IMR-90 (cell line): ENCODE measurements at regions not wholly inside any gene's neighbourhood (a gene's known extent, or its start where the extent isn't known, plus 50 kb on each side); places are given as distances from the start of the nearest gene placed in this dataset.

Experiments used
- ATAC-seq: fragments of 200-7000 bp; cut with Tn5 transposase; 2 replicates; pipeline ENCODE4 v1.9.1; 2020; ENCODE audit warnings: low read depth, mild to moderate bottlenecking, moderate library complexity
- BruUV-seq: library from RNA; stranded (reverse); fragments of 400-500 nt; replicated peaks from 2 replicates; lab custom pipeline; 2021; lab: Mats Ljungman, UMichigan
- CTCF ChIA-PET: fragments of 300-600 bp; formaldehyde crosslinking; extraction: SDS; loops from one replicate; lab custom pipeline; 2021; ENCODE audit warnings: antibody characterized with exemption; lab: Yijun Ruan, JAX
- POLR2A ChIA-PET: fragments of 300-600 bp; sonication (Branson Sonifier 250); formaldehyde crosslinking; loops from one replicate; lab custom pipeline; 2022; ENCODE audit warnings: antibody characterized with exemption; ENCODE audit not compliant: unreplicated experiment; lab: Charles Lee
- DNase-seq: peaks from one replicate; pipeline ENCODE4 v3.0.0; 2013
- H2AFZ ChIP-seq: replicated peaks from 2 replicates; pipeline ENCODE3; 2013; ENCODE audit warnings: low read length, mild to moderate bottlenecking; ENCODE audit not compliant: poor library complexity
- H2AK5ac ChIP-seq: 2 replicates; pipeline ENCODE4 v1.6.1; 2013; ENCODE audit warnings: low read depth, low read length, inconsistent platforms
- H2AK9ac ChIP-seq: replicated peaks from 2 replicates; pipeline ENCODE3; 2013; ENCODE audit warnings: mild to moderate bottlenecking, low read depth, low read length, moderate library complexity; ENCODE audit not compliant: poor library complexity
- H2BK120ac ChIP-seq: 2 replicates; pipeline ENCODE4 v1.6.1; 2013; ENCODE audit warnings: low read depth, low read length, inconsistent platforms
- H2BK15ac ChIP-seq: 3 replicates; pipeline ENCODE4 v1.6.1; 2013; ENCODE audit warnings: low read depth, low read length, inconsistent platforms
- H2BK20ac ChIP-seq: 2 replicates; pipeline ENCODE4 v1.6.1; 2013; ENCODE audit warnings: low read depth, mild to moderate bottlenecking, inconsistent platforms, low read length, moderate library complexity
- H2BK5ac ChIP-seq: 2 replicates; pipeline ENCODE4 v1.6.1; 2013; ENCODE audit warnings: mild to moderate bottlenecking, low read depth, low read length, inconsistent platforms; ENCODE audit not compliant: poor library complexity, severe bottlenecking
- H3K14ac ChIP-seq: replicated peaks from 2 replicates; pipeline ENCODE4 v1.6.1; 2013; ENCODE audit warnings: low read depth, low read length, inconsistent platforms
- H3K18ac ChIP-seq: 2 replicates; pipeline ENCODE4 v1.6.1; 2013; ENCODE audit warnings: low read depth, low read length, control low read depth
- H3K23ac ChIP-seq: 2 replicates; pipeline ENCODE4 v1.6.1; 2013; ENCODE audit warnings: low read depth, low read length, inconsistent platforms
- H3K27ac ChIP-seq: 2 replicates; pipeline ENCODE4 v1.5.1; 2013; ENCODE audit warnings: mild to moderate bottlenecking, control low read depth, low read length; ENCODE audit not compliant: insufficient read depth
- H3K27me3 ChIP-seq: 2 replicates; pipeline ENCODE4 v1.6.1; 2013; ENCODE audit warnings: low read length; ENCODE audit not compliant: control insufficient read depth, insufficient read depth
- H3K36me3 ChIP-seq: 2 replicates; pipeline ENCODE4 v1.6.1; 2013; ENCODE audit warnings: low read length, mixed read lengths; ENCODE audit not compliant: control insufficient read depth, insufficient read depth
- H3K4ac ChIP-seq: 2 replicates; pipeline ENCODE4 v1.6.1; 2013; ENCODE audit warnings: low read depth, low read length, inconsistent platforms
- H3K4me1 ChIP-seq: 2 replicates; pipeline ENCODE4 v1.6.1; 2013; ENCODE audit warnings: low read length, mixed read lengths; ENCODE audit not compliant: control insufficient read depth, insufficient read depth
- H3K4me2 ChIP-seq: 2 replicates; pipeline ENCODE4 v1.6.1; 2013; ENCODE audit warnings: low read depth, mild to moderate bottlenecking, control low read depth, low read length, moderate library complexity
- H3K4me3 ChIP-seq: 2 replicates; pipeline ENCODE4 v1.5.1; 2013; ENCODE audit warnings: low read depth, mild to moderate bottlenecking, control low read depth, low read length, moderate library complexity; ENCODE audit not compliant: insufficient read depth
- H3K56ac ChIP-seq: 2 replicates; pipeline ENCODE4 v1.6.1; 2013; ENCODE audit warnings: low read length, inconsistent platforms; ENCODE audit not compliant: insufficient read depth; ENCODE audit errors: extremely low read depth
- H3K79me1 ChIP-seq, 2 experiments: 2 replicates each; pipeline ENCODE4 v1.6.1; 2013; ENCODE audit warnings: low read length in 2 of 2, inconsistent platforms in 1 of 2, low read depth in 1 of 2
- H3K9ac ChIP-seq: 2 replicates; pipeline ENCODE4 v1.6.1; 2013; ENCODE audit warnings: low read depth, low read length, control low read depth
- H3K9me1 ChIP-seq: 2 replicates; pipeline ENCODE4 v1.6.1; 2013; ENCODE audit warnings: low read length, inconsistent platforms; ENCODE audit not compliant: insufficient read depth
- H3K9me3 ChIP-seq: 2 replicates; pipeline ENCODE4 v1.6.1; 2013; ENCODE audit warnings: low read length; ENCODE audit not compliant: control insufficient read depth, insufficient read depth
- H4K20me1 ChIP-seq: 2 replicates; pipeline ENCODE4 v1.6.1; 2013; ENCODE audit warnings: low read length, inconsistent platforms; ENCODE audit not compliant: insufficient read depth
- H4K5ac ChIP-seq: 2 replicates; pipeline ENCODE4 v1.6.1; 2013; ENCODE audit warnings: mild to moderate bottlenecking, low read depth, low read length, control low read depth
- H4K8ac ChIP-seq, 2 experiments: 2 replicates each; pipeline ENCODE4 v1.6.1; 2013; ENCODE audit warnings: low read depth in 2 of 2, low read length in 2 of 2, control low read depth in 1 of 2, inconsistent platforms in 1 of 2
- H4K91ac ChIP-seq: 2 replicates; pipeline ENCODE4 v1.6.1; 2013; ENCODE audit warnings: low read depth, low read length, inconsistent platforms; ENCODE audit not compliant: insufficient read depth
- CHD1 ChIP-seq: IDR thresholded peaks from 2 replicates; pipeline ENCODE4 v1.6.1; 2012; ENCODE audit warnings: low read depth, low read length, improper control_type of control experiment
- FOS ChIP-seq: fragments of 150-350 bp; IDR thresholded peaks from 2 replicates; pipeline ENCODE4 v1.6.1; 2016; ENCODE audit warnings: low read depth, low read length
- MAZ ChIP-seq: IDR thresholded peaks from 2 replicates; pipeline ENCODE4 v1.6.1; 2012; ENCODE audit warnings: low read depth, mild to moderate bottlenecking, low read length, improper control_type of control experiment, moderate library complexity, borderline replicate concordance
- RAD21 ChIP-seq: IDR thresholded peaks from 2 replicates; pipeline ENCODE4 v1.6.1; 2012; ENCODE audit warnings: low read length, improper control_type of control experiment
- RCOR1 ChIP-seq: IDR thresholded peaks from 2 replicates; pipeline ENCODE4 v1.6.1; 2012; ENCODE audit warnings: mild to moderate bottlenecking, low read length, improper control_type of control experiment; ENCODE audit not compliant: insufficient replicate concordance
- RFX5 ChIP-seq: IDR thresholded peaks from 2 replicates; pipeline ENCODE4 v1.8.0; 2012; ENCODE audit warnings: low read depth, mild to moderate bottlenecking, low read length, moderate library complexity
- whole genome bisulfite sequencing, 2 experiments: methylation state at CpG; one replicate each; pipeline versions ENCODE4 v1.1.5 to v1.1.7; 2013; ENCODE audit warnings: missing lambda C conversion rate in 2 of 2; ENCODE audit not compliant: insufficient read length in 1 of 2; ENCODE audit errors: extremely low coverage in 2 of 2; 5-methylcytosine and 5-hydroxymethylcytosine counted together
- dilution Hi-C: fragments of 300-500 bp; cut with HindIII; formaldehyde crosslinking; loops from one replicate; pipeline ENCODE4 v1.14.3; 2018; ENCODE audit warnings: low sequenced_read_pairs; ENCODE audit not compliant: unreplicated experiment
- in situ Hi-C: fragments of 300-500 bp; cut with MboI; formaldehyde crosslinking; loops from 3 replicates; pipeline ENCODE4 v1.14.3; 2019; ENCODE audit warnings: low sequenced_read_pairs, inconsistent platforms, mixed read lengths
- intact Hi-C: fragments of 100-400 bp; cut with micrococcal nuclease; formaldehyde crosslinking; loops from 2 replicates; pipeline ENCODE4 v1.10.0; 2022

GRCh38 chr5:124631874-124632550 is 114.4 kb downstream of the ZNF608 start:
- H4K20me1 ChIP-seq, result no peaks in the 10 kb centered on the region
- in situ Hi-C loops (no loop called here), intact Hi-C loops (loop anchor here (5.0 kb wide), 1 partner anchor 960 kb away; no protein-coding TSS in a partner anchor), dilution Hi-C loops (no loop called here)
- peak overlapping the region; percentile 44; the same call in 1 of the 2 replicates for H2AK5ac ChIP-seq
- H2BK20ac ChIP-seq, result peak overlapping the region; percentile 0; the same call in 1 of the 2 replicates
- H3K14ac ChIP-seq, result no peak overlapping the region
- H3K27me3 ChIP-seq, result no peaks in the 10 kb centered on the region
- no TSS peak for BruUV-seq
- no peaks in the 10 kb centered on the region for H3K9me3 ChIP-seq
- no peak overlapping the region for H4K91ac ChIP-seq
- no peak overlapping the region for H3K56ac ChIP-seq
- no peak overlapping the region for H3K27ac ChIP-seq
- H2AFZ ChIP-seq, result no peak overlapping the region
- H3K4me2 ChIP-seq, result no peak overlapping the region
- DNase-seq (no peak), ATAC-seq (no peak)
- no peak overlapping the region; a peak in 1 of 4 replicates for H4K8ac ChIP-seq
- H3K23ac ChIP-seq, result no peak overlapping the region
- H3K4me3 ChIP-seq, result no peak overlapping the region
- H3K9ac ChIP-seq, result no peak overlapping the region
- H2AK9ac ChIP-seq, result no peak overlapping the region
- peak overlapping the region; percentile 47; the same call in 1 of the 2 replicates for H3K4ac ChIP-seq
- no CpG with 5 or more reads among the region's 3 CpGs for WGBS, 2 experiments
- no peak overlapping the region for H2BK5ac ChIP-seq
- no peak for TF ChIP-seq MAZ
- TF ChIP-seq RCOR1, result no peak
- no peak for TF ChIP-seq CHD1
- TF ChIP-seq RAD21, result no peak
- TF ChIP-seq RFX5, result no peak
- TF ChIP-seq FOS, result no peak
- peaks cover 36% of the 10 kb centered on the region for H3K4me1 ChIP-seq
- peak overlapping the region; percentile 43; the same call in 2 of the 3 replicates for H2BK15ac ChIP-seq
- H3K79me1 ChIP-seq, result peaks cover 0 to 26% of the 10 kb centered on the region in 2 experiments; a peak in 2 of 4 replicates
- peak overlapping the region; percentile 22; the same call in 1 of the 2 replicates for H3K18ac ChIP-seq
- H3K36me3 ChIP-seq, result peaks cover 3% of the 10 kb centered on the region; the same call in 1 of the 2 replicates
- H3K9me1 ChIP-seq, result peaks cover 25% of the 10 kb centered on the region
- ChIA-PET CTCF (no interaction called here), POLR2A (no interaction called here)
- H2BK120ac ChIP-seq, result peak overlapping the region; percentile 64
- H4K5ac ChIP-seq, result 0 out of 2 replicates have a peak overlapping the region, but pooled peaks have one; percentile 14
